ENCODE measurements at regions not wholly inside any gene's neighbourhood (a gene's known extent, or its start where the extent isn't known, plus 50 kb on each side); places are given as distances from the start of the nearest gene placed in this dataset.

DNA sequence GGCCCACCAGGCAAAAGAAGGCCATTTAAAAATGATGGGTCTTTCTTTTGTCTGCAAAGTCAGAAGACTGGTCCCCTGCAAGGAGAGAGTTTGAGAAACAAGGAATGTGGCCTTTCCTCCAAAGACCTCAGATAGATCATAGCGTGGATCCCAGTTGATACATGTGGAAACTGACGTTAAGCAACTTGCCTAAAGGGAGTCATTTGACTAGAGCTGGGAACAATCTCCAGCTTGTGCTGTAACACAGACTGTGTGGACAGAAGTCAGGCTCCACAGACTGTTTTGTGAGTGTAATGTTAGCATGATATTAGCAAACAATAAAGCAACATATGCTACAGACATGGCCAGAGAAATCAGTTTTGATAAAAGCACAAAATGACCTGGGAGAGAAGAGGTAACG, 140.4 kb upstream of the CITED2 start:
- DNase-seq (ENCODE audit: low spot score), result no peak

DNA sequence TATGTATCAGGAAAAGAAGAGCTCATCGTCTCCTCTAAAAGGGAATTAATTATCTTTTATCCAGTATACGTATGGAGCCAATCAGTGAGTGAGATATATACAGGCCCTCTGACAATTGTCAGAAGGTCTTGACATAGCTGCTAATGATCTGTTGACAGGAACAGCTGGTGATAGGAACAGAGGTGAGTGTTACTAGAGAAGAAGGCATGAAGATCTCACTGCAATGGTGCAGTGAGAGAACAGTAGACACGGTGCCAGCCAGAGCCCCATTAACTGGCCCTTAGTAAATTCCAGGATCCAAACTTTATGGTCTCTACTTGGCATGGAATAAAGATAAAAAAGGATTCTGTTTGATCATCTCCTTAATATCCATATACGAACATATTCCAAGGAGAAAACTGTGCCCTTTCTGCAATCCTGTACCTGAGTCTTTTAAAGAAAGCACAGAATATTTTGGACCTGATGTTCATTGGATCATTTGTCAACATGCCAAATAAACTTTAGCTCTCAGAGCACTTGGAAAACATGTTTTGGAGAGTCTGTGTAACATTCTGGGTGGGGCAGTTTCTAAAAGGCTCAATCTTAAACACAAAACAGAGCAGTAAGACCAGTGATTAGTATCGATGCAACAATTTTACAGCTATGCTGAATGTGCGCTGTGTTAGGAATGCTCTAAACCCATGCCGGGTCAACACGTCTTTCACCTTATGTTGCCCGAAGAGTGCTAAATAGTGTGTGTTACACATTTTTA, 135.8 kb upstream of the CITED2 start:
- DNase-seq (ENCODE audit: low spot score), result no peak

DNA sequence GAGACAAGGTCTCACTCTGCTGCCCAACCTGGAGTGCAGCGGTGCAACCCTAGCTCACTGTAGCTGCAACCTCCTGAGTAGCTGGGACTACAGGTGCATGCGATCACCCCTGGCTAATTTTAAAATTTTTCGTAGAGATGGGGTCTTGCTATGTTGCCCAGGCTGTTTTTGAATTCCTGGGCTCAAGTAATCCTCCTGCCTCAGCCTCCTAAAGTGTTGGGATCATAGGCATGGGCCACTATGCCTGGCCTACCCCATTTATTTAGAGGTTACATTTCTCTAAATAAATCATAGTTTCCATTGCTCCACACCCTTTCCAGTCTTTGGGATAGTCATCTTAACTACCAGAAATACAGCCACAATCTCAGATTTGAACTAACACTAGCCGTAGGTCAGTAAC, 134.7 kb upstream of the CITED2 start:
- no peak for DNase-seq (ENCODE audit: low spot score)

DNA sequence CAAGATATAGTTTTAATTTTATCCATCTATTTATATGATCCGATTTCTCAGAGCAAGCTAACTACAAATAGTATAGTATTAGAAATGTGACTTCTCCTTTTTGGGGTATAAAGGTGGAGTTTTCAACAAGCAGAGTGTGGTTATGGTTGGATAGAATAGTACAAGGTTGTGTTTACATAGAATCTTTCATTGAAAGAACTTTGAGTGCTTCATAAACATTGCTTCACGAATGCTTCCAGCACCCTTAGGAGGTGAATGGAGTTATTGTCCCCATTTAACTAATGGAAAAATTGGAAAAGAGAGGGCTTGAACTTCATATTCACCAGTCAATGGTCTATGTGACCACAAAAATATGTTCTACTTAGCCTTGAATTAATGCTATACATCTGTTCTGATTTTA, 134.1 kb upstream of the CITED2 start:
- DNase-seq (ENCODE audit: low spot score), result no peak

DNA sequence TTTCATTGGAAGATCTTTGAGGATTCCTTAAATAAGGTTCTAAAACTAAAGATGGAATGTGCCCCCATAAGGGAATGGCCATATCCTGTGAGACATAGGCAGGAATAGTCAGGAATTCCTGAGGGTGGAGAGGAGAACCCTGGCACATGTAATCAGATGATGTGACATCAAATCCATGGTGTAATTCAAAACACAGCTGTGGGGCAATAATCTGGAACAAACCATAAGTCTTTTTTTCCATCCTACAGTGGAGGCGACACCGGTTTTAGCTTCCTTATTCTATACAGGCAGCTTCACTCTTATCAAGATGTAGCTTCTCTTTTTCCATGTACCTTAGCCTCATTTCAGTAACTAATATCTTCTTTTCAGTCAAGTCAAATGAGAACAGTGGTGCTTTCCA, 133.6 kb upstream of the CITED2 start:
- no peak for DNase-seq (ENCODE audit: low spot score)

DNA sequence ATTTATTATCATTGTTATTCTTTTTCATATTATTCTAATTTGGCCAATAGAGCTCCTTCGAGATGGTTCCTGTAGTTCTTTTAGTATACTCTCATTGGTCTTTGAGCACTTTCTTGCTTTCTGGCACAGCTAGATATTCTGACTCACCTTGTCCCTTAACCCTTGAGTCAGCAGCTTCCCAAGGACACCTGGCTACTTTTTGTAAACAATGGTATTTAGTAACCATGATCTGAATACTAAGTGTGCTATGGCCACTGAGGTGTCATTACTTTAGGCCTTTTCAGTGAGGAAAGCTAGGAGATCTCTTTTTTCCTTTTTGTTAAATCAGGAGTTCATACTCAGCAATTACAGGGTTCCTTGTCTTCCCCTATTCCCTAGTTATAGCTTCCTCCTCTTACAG, 126.5 kb upstream of the CITED2 start:
- DNase-seq (ENCODE audit: low spot score), result no peak

DNA sequence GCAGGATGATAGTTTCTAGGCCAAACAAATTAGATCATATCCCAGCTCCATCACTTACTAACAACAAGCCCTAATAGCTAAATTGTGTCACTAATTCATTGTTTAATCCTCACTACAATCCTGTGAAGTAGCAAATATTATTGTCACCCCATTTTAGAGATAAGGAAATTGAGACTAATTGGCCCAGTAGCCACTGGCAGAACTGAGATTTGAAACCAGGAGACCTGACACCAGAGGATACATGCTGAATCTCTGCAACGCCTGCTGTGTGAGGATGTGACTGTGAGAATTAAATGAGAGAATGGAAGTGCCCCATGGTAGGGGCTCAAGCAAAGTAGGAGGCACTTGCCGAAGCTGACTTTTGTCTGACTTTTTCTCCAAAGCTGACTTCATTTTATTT, 124.3 kb upstream of the CITED2 start:
- no peak for DNase-seq (ENCODE audit: low spot score)

DNA sequence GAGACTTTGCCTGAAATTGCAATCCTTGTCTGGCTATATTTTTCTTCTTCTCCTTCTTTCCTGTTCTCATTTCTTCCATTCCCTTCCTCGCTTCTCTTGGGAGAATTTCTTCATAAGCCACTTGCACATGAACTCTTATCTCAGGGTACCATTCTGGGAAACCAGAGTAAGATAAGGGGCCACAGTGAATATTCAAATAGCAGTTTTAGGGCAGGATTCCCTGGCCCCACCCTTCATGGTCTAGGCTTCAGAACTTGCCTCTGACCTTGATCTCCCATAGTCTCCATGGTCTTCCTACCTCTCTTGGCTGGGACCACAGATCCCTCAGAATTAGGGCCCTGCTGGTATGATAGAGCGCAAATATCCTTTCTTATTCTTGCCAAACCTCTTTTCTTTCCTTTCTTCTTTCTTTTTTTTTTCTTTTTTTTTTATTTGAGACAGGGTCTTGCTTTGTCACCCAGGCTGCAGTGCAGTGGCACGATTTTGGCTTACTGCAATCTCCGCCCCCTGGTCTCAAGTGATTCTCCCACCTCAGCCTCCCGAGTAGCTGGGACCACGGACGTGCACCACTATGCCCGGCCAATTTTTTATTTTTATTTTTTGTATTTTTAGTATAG, 123.0 kb upstream of the CITED2 start:
- no peak for DNase-seq (ENCODE audit: low spot score)

DNA sequence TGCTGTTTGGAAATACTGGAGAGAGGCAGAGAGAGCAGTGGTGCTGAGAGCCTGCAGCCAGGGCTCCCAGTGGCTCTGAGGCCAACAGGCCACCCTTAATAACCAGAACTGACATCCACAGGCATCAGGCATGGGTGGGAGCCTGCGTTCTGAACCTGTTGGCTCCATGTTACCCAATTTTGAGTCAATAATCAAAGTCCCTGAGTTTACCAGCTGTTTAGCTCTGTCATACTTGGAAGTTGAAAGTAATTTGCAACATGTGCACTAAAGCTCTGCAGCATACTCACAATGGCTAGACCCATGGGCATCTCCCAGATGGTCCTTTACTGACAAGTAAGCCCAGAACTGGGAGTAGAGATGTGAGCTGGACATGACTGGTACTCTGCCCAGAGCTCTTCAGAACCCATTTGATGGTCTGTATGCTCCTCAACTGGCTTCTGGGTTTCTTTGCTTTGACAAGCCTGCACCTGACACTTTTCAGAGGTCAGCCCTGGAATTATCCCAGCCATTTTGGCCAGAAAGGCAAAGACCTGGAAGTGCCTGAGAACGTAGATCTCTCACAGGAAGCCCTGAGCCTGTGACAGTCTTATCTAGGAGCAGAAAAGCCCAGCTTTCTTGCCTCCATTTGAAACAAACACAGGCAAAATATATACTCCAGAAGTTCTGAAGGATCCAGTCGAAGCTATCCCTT, 122.4 kb upstream of the CITED2 start:
- no peak for DNase-seq (ENCODE audit: low spot score)

DNA sequence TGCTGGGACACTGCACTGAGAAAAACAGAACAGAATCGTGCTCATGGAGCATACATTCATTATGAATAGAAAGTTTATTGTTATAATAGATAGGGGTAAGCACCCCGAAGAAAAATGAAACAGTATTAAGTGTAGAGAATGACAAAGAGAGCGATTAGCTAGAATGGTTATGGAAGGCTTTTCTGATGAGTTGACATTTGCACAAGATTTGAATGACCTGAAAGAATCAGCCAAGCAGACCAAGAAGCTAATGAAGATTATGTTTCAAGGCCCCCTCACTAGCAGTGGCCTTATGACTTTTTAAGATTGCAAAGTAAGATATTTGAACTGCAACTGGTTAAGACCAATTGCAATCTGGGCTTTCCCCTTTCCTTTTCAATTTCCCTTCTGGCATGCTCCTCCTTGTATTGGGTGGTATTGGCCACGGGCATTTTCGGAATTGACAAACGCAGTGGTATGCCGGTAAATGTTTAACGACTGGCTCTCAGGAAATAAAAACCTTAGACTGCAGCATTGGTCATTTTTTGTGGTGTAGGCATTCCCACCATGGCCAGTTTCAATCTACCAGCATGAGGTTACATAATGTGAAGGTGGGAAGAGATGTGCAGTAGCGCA, 120.0 kb upstream of the CITED2 start:
- no peak for DNase-seq (ENCODE audit: low spot score)

DNA sequence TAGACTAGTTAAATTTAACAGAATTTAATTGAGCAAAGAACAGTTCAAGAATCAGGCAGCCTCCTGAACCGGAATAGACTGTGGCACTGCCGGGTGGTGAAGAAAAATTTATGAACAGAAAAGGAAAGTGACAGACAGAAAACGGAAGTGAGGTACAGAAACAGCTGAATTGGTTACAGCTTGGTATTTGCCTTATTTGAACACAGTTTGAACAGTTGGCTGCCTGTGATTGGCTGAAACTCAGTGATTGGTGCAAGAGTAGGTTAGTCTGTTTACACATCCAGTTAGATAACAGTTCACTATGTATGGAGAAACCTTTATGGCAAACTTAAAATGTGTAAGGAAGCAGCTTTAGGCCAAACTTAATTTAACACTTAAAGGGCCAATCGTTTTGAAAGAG, 116.0 kb upstream of the CITED2 start:
- no peak for DNase-seq (ENCODE audit: low spot score)

DNA sequence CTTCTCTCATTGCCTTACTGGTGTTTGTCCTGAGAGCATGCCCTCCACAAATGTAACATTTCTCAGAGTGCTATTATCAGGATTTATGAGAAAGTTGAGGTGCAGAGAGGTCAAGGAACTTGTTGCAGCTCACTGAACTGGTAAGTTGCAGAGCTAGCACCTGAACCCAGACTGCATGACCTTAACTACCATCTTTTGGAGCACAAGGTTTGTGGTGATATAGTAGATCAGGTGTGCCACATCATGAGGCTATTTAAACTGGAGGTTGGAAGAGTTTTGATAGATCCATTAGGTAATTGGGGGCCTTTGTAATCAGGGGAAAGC, 112.0 kb upstream of the CITED2 start:
- DNase-seq (ENCODE audit: low spot score), result no peak

DNA sequence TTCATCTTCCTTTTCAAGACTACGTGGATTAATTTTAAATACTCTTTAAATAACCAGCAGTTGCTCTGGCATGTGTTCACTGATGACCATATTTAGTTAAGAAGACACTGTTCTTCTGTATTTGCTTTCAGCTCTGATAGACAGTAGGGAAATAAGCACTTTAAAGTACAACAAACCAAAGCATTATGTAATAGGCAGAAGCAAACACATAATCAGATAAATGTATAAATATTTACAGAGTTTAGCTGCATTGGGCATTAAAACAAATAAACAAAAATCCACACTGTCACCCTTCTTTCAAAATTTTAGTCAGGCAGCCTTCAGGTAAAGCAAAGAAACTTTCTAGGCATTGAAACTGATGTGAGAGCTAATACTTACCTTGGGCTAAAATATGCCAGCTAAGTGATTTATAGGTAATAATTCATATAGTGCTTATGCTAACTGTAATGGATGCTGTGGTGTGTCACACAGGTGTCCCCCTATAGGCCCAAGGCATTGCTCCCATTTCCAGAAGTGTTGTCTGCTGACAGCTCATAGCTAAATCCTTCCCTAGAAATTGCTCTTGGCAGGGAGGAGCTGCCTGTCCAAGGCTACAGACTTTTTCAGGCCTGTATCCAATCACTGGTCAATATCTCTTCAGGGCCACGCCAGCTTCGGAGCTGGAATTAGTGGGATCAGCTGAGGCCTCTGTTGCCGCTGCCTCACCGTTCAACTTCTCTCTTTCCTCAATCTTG, 111.5 kb upstream of the CITED2 start:
- DNase-seq (ENCODE audit: low spot score), result no peak

DNA sequence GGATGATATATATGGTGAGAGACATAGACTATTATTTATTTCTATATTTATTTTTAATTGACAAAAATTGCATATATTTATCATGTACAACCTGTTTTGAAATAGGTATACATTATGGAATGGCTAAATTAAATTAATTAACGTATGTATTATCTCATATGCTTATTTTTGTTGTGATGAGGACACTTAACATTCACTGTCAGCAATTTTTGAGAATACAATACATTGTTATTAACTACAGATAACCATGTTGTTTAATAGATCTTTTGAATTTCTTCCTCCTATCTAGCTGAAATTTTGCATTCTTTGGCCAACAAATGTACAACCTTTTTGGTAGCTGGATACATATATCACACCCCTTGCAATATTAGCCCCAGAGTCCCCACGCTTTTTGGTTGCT, 110.7 kb upstream of the CITED2 start:
- DNase-seq (ENCODE audit: low spot score), result no peak

DNA sequence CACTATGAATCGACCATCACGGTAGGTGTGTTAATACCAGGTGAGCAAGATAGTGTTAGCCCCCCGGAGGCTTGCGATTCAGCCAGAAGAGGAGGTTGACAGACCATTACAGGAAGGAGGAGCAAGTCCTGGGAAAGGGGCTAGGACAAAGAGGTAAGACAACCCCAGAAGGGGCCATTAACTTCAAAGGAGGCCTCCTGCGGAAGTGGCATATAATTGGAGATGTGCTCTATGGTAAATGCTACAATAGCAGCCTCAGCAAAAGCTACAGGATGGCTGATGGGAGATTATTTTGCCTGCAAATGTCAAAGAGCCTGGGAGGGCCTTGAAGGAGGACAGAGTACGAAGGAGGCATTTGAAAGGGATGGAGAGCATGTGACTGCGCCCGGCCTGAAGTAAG, 108.6 kb upstream of the CITED2 start:
- DNase-seq (ENCODE audit: low spot score), result no peak

DNA sequence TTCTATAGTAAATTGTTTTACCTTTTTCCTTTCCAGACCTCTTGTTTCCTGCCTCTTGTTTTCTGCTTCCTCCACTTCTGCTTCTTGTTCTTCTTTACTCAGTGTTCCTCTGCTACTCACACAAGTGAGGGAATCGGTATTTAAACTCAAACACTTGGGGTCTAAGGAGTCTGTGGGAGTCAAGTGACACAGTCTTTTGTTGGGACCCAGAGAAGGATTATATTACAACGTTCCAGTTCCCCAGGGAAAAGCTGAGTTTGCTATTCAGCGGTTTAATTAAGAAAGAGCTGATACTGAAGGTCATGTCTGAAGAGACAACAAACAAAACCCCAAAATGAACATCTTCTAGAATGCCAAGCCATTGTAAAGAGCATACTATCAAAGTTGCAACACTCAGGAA, 107.8 kb upstream of the CITED2 start:
- DNase-seq (ENCODE audit: low spot score), result no peak

DNA sequence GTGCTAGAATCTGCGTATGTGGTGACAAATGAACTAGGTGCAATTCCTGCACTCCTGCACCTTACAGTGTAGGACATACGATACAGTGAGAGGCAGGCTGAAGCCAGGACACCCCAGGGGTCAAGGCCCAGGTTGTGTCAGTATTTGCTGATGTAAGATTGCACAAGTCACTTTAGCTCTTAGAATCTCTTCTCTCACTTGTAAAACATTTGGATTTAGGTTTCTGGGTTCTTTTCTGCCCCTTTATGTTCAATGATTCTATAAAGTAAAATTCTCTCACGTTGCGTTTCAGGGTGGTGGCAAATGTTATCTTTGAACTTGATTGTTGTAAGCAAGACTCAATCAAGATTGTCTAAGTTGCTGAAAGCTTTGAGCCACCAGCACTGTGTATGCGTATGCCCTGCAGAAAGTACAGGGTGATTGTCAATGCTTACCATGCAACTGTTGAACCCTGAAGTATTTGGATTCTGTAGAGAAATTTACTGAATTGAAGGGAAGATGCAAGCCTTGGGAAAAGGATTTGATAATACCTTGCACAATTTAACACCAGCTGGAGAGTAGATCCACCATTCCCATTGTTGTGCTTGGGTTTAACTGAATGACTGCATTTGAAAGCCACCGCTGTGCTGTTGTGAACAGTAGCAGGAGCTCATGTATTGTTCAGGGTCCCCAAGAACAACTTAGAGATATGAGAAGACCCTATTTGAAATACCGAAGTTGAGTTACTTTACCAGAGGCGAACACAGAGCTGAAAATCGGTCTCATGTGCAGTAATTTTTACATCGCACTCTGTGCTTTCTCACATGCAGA, 106.1 kb upstream of the CITED2 start:
- DNase-seq (ENCODE audit: low spot score), result no peak

DNA sequence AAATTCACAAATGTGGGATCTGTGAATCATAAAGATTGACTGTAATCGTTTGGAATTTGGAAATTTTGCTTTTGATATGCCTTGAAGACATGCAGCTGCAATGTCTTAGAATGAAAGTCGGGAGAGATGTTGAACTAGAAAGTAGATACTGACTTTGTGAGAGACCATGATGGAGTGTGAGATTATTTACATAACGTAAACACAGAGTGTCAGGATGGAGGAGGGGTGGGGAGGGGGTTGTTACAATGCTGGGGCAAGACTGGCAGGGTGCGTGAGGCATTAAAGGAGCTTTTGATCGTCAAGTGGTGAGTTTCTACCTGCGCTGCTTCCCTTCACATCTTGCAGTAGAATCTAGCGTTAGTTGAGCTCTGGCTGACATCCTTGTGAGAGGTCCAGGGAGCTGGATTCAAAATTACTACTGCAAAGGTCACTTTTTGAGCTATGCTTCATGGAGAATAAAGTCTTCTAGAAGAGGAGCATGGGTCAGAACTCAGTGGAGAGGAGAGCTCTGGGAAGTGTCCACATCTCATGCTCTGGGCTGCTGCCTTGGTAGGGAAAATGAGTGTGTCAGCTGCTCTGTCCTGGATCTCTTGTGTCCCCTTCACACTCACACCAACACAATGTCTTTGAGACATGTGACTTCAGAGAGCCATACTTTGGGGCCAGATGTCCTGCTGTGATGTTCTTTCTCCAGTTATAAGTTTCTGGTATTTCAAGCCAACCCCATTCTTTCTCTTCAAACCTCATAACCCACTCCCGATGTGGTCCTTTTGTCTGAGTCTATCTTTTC, 105.2 kb upstream of the CITED2 start:
- no peak for DNase-seq (ENCODE audit: low spot score)

DNA sequence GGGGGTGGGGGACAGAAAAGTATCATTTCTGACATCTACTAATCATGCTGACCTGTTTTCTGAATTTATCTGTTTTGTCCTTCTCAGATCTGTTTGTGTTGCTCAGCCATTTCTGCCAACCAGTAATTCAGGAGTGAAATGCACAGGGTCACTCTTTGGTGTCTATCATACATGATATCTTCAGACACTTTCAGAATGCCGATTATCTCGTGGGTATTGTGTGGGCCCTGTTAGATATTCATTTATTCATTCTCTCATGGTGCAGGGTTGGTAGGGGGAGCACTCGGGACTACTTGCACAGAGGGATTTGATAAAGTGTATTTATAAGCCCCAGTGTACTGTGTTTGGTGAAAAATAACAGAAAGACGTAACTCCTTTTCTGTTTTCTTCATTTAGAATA, 101.2 kb upstream of the CITED2 start:
- DNase-seq (ENCODE audit: low spot score), result no peak

DNA sequence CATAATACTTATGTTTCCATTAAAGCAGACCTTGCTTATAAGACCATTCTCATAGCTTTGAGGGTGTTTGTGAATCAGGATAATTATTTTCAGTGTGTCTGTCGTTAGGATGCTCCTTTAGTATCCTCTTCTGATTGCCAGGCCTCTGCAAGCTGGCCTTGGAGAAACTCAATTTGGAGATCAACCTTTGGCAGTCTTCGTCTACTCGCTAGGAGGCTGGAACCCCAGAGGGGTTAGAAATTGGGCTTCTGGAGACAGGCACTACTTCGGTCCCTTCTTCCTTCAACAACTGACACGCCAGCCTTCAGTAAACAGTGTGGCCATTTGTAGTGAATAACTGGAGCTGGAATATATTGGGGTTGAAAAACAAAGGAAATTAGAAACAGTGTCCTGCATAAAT, 100.8 kb upstream of the CITED2 start:
- DNase-seq (ENCODE audit: low spot score), result no peak
